ENCODE measurements at regions not wholly inside any gene's neighbourhood (a gene's known extent, or its start where the extent isn't known, plus 50 kb on each side); places are given as distances from the start of the nearest gene placed in this dataset.

- no peak overlapping the region for H3K4me3 ChIP-seq (ENCODE audit: low read depth, low read length)
- no peak for TF ChIP-seq POLR2A (IDR thresholded peaks at IDR 0.05; ENCODE audit: extremely low read depth, insufficient read length)
- no peak for TF ChIP-seq CTCF (IDR thresholded peaks at IDR 0.05; ENCODE audit: low read depth, low read length)
- no peak for TF ChIP-seq MAX (IDR thresholded peaks at IDR 0.05; ENCODE audit: low read depth, low read length)
- TF ChIP-seq MYC (IDR thresholded peaks at IDR 0.05; ENCODE audit: low read depth, low read length), result no peak
Measured at GRCh38 chr21:35779690-35780570, 280.4 kb downstream of the SETD4 start.

GRCh38 chr21:35779167-35779566 lies 281.2 kb downstream of the SETD4 start:
- no peak for DNase-seq (ENCODE audit: low read depth)
- H3K4me3 ChIP-seq (ENCODE audit: low read depth, low read length), result no peak overlapping the region
- no peak for TF ChIP-seq MYC (IDR thresholded peaks at IDR 0.05; ENCODE audit: low read depth, low read length)
- no peak for TF ChIP-seq MAX (IDR thresholded peaks at IDR 0.05; ENCODE audit: low read depth, low read length)
- no peak for TF ChIP-seq CTCF (IDR thresholded peaks at IDR 0.05; ENCODE audit: low read depth, low read length)
- TF ChIP-seq POLR2A (IDR thresholded peaks at IDR 0.05; ENCODE audit: extremely low read depth, insufficient read length), result no peak

More at GRCh38 chr21:35779690-35780570, 280.4 kb downstream of the SETD4 start:
- no peak for DNase-seq (ENCODE audit: low read depth)

- DNase-seq (ENCODE audit: low read depth), result no peak
- no peak for TF ChIP-seq MAX (IDR thresholded peaks at IDR 0.05; ENCODE audit: low read depth, low read length)
- H3K4me3 ChIP-seq (ENCODE audit: low read depth, low read length), result no peak overlapping the region
Measured at GRCh38 chr21:35777081-35777480, 283.2 kb downstream of the SETD4 start.

GRCh38 chr21:35775778-35776544 lies 284.4 kb downstream of the SETD4 start:
- DNase-seq (ENCODE audit: low read depth), result no peak
- TF ChIP-seq CTCF (IDR thresholded peaks at IDR 0.05; ENCODE audit: low read depth, low read length) (no peak), MYC (IDR thresholded peaks at IDR 0.05; ENCODE audit: low read depth, low read length) (no peak), MAX (IDR thresholded peaks at IDR 0.05; ENCODE audit: low read depth, low read length) (no peak), POLR2A (IDR thresholded peaks at IDR 0.05; ENCODE audit: extremely low read depth, insufficient read length) (no peak)
- H3K4me3 ChIP-seq (ENCODE audit: low read depth, low read length), result no peak overlapping the region

- no peak overlapping the region for H3K4me3 ChIP-seq (ENCODE audit: low read depth, low read length)
- TF ChIP-seq MYC (IDR thresholded peaks at IDR 0.05; ENCODE audit: low read depth, low read length), result no peak
- no peak for TF ChIP-seq MAX (IDR thresholded peaks at IDR 0.05; ENCODE audit: low read depth, low read length)
- TF ChIP-seq CTCF (IDR thresholded peaks at IDR 0.05; ENCODE audit: low read depth, low read length), result no peak
- no peak for DNase-seq (ENCODE audit: low read depth)
Measured at GRCh38 chr21:35770101-35770945, 290.0 kb downstream of the SETD4 start.
